A549 (cell line): ENCODE measurements at regions not wholly inside any gene's neighbourhood (a gene's known extent, or its start where the extent isn't known, plus 50 kb on each side); places are given as distances from the start of the nearest gene placed in this dataset.

Experiments used
- ATAC-seq, 2 experiments: fragments of 200-7000 bp in 1 of 2; fragments of >200 bp in 1 of 2; cut with Nextera tagmentation in 1 of 2; cut with Tn5 transposase in 1 of 2; 3 replicates each; pipeline versions ENCODE4 v1.8.0 to v1.9.1; 2018 to 2020; ENCODE audit warnings: mild to moderate bottlenecking in 1 of 2, moderate library complexity in 1 of 2
- CTCF ChIA-PET: fragments of 300-600 bp; sonication (Branson Sonifier 250); formaldehyde crosslinking; extraction: SDS; loops from one replicate; lab custom pipeline; 2021; ENCODE audit warnings: antibody characterized with exemption, inconsistent platforms; lab: Yijun Ruan, JAX
- POLR2A ChIA-PET: fragments of 350-600 bp; formaldehyde crosslinking; extraction: SDS; loops from one replicate; lab custom pipeline; 2021; ENCODE audit warnings: antibody characterized with exemption, inconsistent platforms; lab: Yijun Ruan, JAX
- DNase-seq, 2 experiments: peaks; one replicate each; pipeline versions ENCODE4 v3.0.0 to v3.0.0-alpha.2; 2011 to 2016; ENCODE audit warnings: low read depth in 1 of 2, low spot score in 1 of 2
- FAIRE-seq: peaks from 2 replicates; lab custom pipeline; 2011; peaks lifted over from hg19 to GRCh38; lab: Jason Lieb, UNC
- H3K27ac ChIP-seq, 2 experiments: fragments of >200 bp; sonication (Bioruptor Twin); formaldehyde crosslinking; 3 replicates each; pipeline ENCODE4 v1.5.1; 2016 to 2017
- H3K4me1 ChIP-seq: fragments of >200 bp; sonication (Bioruptor Twin); formaldehyde crosslinking; 3 replicates; pipeline ENCODE4 v1.6.1; 2016
- H3K4me2 ChIP-seq: fragments of >200 bp; sonication (Bioruptor Twin); formaldehyde crosslinking; 3 replicates; pipeline ENCODE4 v1.6.1; 2016
- H3K4me3 ChIP-seq: fragments of >200 bp; sonication (Bioruptor Twin); formaldehyde crosslinking; 3 replicates; pipeline ENCODE4 v1.5.1; 2016
- H3K9me3 ChIP-seq: fragments of >200 bp; sonication (Bioruptor Twin); formaldehyde crosslinking; 3 replicates; pipeline ENCODE4 v1.6.1; 2016
- BHLHE40 ChIP-seq: IDR thresholded peaks from 2 replicates; pipeline ENCODE4 v1.6.1; 2012; ENCODE audit warnings: low read depth, low read length, inconsistent platforms
- CBX2 ChIP-seq: fragments of 200-600 bp; sonication (generic); IDR thresholded peaks from 2 replicates; pipeline ENCODE4 v1.6.1; 2016; ENCODE audit warnings: low read depth, mild to moderate bottlenecking, borderline replicate concordance
- ESRRA ChIP-seq: fragments of 150-350 bp; IDR thresholded peaks from 2 replicates; pipeline ENCODE4 v1.6.1; 2014; ENCODE audit warnings: mild to moderate bottlenecking, low read length, borderline replicate concordance
- FOSB ChIP-seq: fragments of 250-450 bp; sonication (Bioruptor Pico); IDR thresholded peaks from 2 replicates; pipeline ENCODE4 v1.5.0; 2020; ENCODE audit warnings: mild to moderate bottlenecking, moderate library complexity
- GATA3 ChIP-seq: IDR thresholded peaks from 2 replicates; pipeline ENCODE4 v1.6.1; 2012; ENCODE audit warnings: borderline replicate concordance
- HEYL ChIP-seq: fragments of 250-450 bp; sonication (Bioruptor Pico); IDR thresholded peaks from 2 replicates; pipeline ENCODE4 v1.8.0; 2021; ENCODE audit warnings: mild to moderate bottlenecking, moderate library complexity
- JUN ChIP-seq, 2 experiments: fragments of >200 bp; sonication (Bioruptor Twin); formaldehyde crosslinking; IDR thresholded peaks; 2 replicates in 1 of 2; 3 replicates in 1 of 2; pipeline ENCODE4 v1.6.1; 2016 to 2017
- JUNB ChIP-seq: fragments of >200 bp; sonication (Bioruptor Twin); formaldehyde crosslinking; IDR thresholded peaks from 2 replicates; pipeline ENCODE4 v1.6.1; 2016
- KDM1A ChIP-seq: fragments of 200-600 bp; sonication (generic); IDR thresholded peaks from 2 replicates; pipeline ENCODE4 v1.6.1; 2016; ENCODE audit warnings: low read depth, mild to moderate bottlenecking
- NFE2L2 ChIP-seq: fragments of 150-350 bp; conservative IDR thresholded peaks from 2 replicates; pipeline ENCODE4 v1.6.1; 2014; ENCODE audit warnings: low read length
- POLR2A ChIP-seq: IDR thresholded peaks from 2 replicates; pipeline ENCODE4 v1.6.1; 2012; ENCODE audit warnings: mild to moderate bottlenecking, low read length
- POLR2AphosphoS2 ChIP-seq: conservative IDR thresholded peaks from 2 replicates; pipeline ENCODE4 v1.6.1; 2012; ENCODE audit warnings: low read length, improper control_type of control experiment, inconsistent platforms
- RAD21 ChIP-seq, 2 experiments: fragments of >200 bp in 1 of 2; sonication (Bioruptor Twin) in 1 of 2; formaldehyde crosslinking in 1 of 2; IDR thresholded peaks in 1 of 2; conservative IDR thresholded peaks in 1 of 2; 2 replicates in 1 of 2; 3 replicates in 1 of 2; pipeline ENCODE4 v1.6.1; 2012 to 2018; ENCODE audit warnings: inconsistent platforms in 1 of 2
- RARB ChIP-seq: fragments of 250-450 bp; sonication (Bioruptor Pico); IDR thresholded peaks from 2 replicates; pipeline ENCODE4 v1.8.0; 2021; ENCODE audit warnings: mild to moderate bottlenecking, moderate library complexity
- RCOR1 ChIP-seq: fragments of 150-350 bp; IDR thresholded peaks from 2 replicates; pipeline ENCODE4 v1.6.1; 2014; ENCODE audit warnings: antibody characterized with exemption, low read length, low read depth
- RNF2 ChIP-seq: fragments of 200-600 bp; sonication (generic); IDR thresholded peaks from 2 replicates; pipeline ENCODE4 v1.6.1; 2016; ENCODE audit warnings: low read depth, mild to moderate bottlenecking, antibody characterized with exemption, moderate library complexity, borderline replicate concordance
- SREBF2 ChIP-seq: fragments of 450-650 bp; IDR thresholded peaks from 2 replicates; pipeline ENCODE4 v1.6.1; 2014; ENCODE audit warnings: mild to moderate bottlenecking, moderate library complexity
- TP53 ChIP-seq: fragments of 250-450 bp; sonication (Bioruptor Pico); IDR thresholded peaks from 2 replicates; pipeline ENCODE4 v1.5.0; 2021; ENCODE audit warnings: mild to moderate bottlenecking, moderate library complexity
- ZFP36 ChIP-seq: fragments of 450-650 bp; IDR thresholded peaks from 2 replicates; pipeline ENCODE4 v1.6.1; 2014; ENCODE audit warnings: borderline replicate concordance; ENCODE audit not compliant: partially characterized antibody
- ZSCAN20 ChIP-seq: fragments of 250-450 bp; sonication (Bioruptor Pico); IDR thresholded peaks from 2 replicates; pipeline ENCODE4 v1.8.0; 2022; ENCODE audit warnings: mild to moderate bottlenecking, moderate library complexity
- WGBS: methylation state at CpG from one replicate; pipeline ENCODE4 v1.1.6; 2017; ENCODE audit errors: missing lambda C conversion rate; 5-methylcytosine and 5-hydroxymethylcytosine counted together
- TF ChIP-seq, protein P1 (sequence below): IDR thresholded peaks from 2 replicates; pipeline ENCODE4 v1.6.1; 2012; ENCODE audit warnings: low read depth, borderline replicate concordance
- TF ChIP-seq, protein P2 (sequence below): fragments of 250-450 bp; sonication (Bioruptor Pico); IDR thresholded peaks from 2 replicates; pipeline ENCODE4 v1.5.0; 2020; ENCODE audit warnings: low read depth, mild to moderate bottlenecking, moderate library complexity
- TF ChIP-seq, protein P3 (sequence below): fragments of 250-450 bp; sonication (Bioruptor Pico); IDR thresholded peaks from 2 replicates; pipeline ENCODE4 v1.5.0; 2021; ENCODE audit warnings: mild to moderate bottlenecking, moderate library complexity, borderline replicate concordance
- TF ChIP-seq, protein P4 (sequence below): fragments of 450-650 bp; IDR thresholded peaks from 2 replicates; pipeline ENCODE4 v1.6.1; 2014; ENCODE audit warnings: antibody characterized with exemption
- TF ChIP-seq, protein P5 (sequence below): fragments of 200-600 bp; sonication (generic); IDR thresholded peaks from 2 replicates; pipeline ENCODE4 v1.6.1; 2016; ENCODE audit warnings: antibody characterized with exemption, mild to moderate bottlenecking, moderate library complexity
- TF ChIP-seq, protein P6 (sequence below): fragments of >200 bp; sonication (Bioruptor Twin); formaldehyde crosslinking; IDR thresholded peaks from 2 replicates; pipeline ENCODE4 v1.6.1; 2016

DNA sequence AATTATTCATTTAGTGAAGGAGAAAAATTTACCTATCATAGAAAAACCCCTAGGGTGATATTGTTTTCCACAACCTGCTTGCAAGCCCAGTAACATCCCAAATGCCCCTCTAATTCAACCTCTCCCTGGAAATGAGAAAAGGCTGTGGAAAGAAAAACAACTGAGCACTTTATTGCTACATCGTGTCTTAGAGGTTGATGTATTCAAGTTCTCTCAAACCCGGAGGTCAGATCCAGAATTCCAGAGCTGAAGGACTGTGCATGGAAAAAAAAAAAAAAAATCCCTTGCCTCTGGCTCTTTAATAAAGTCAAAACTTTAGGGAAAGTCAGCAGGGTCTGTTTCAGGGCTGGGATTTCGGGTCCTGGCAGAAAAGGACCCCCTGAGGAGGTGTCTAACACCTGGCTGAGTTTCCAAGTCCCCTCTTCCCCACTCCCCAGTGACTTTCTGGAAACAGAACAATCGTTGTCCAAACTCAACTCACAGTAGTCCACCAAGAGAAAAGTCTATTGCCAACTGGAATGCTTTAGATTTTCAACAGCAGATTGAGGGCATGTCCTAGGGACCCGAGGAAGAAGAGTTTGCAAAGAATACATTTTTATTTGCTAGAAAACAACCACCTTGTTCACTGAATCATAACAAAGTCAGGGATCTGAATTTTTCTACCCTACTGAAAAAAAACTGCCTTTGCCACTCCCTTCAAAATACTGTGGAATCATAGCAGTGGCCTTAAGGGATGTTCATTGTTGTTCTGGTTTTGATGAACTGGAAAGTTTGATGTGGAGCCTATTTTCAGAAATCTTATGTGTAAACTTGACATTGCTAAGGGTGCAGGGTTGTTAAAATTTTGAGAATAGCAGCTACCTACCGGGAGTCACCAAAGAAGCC, 207.5 kb upstream of the ADAMTS9 start:
- Histone ChIP-seq H3K4me2 (no peak overlapping the region), H3K4me3 (no peak overlapping the region), H3K27ac (no peak overlapping the region), H3K9me3 (no peaks in the 10 kb centered on the region), H3K4me1 (no peaks in the 10 kb centered on the region)
- FAIRE-seq (no peak), DNase-seq (no peak), ATAC-seq (no peak)
- ChIA-PET CTCF (no interaction called here), POLR2A (no interaction called here)
- TF ChIP-seq ZFP36 (no peak), RNF2 (no peak), RCOR1 (no peak), HEYL (CRISPR knock-in tag) (no peak), ZSCAN20 (CRISPR knock-in tag) (no peak), RAD21 (conservative IDR thresholded peaks at IDR 0.05 in 1 of 2, IDR thresholded peaks at IDR 0.05 in 1 of 2) (no peak), POLR2AphosphoS2 (no peak), ESRRA (no peak), BHLHE40 (no peak), RARB (no peak), JUNB (no peak), KDM1A (no peak), SREBF2 (no peak), POLR2A (no peak)
- TF ChIP-seq, protein P1, sequence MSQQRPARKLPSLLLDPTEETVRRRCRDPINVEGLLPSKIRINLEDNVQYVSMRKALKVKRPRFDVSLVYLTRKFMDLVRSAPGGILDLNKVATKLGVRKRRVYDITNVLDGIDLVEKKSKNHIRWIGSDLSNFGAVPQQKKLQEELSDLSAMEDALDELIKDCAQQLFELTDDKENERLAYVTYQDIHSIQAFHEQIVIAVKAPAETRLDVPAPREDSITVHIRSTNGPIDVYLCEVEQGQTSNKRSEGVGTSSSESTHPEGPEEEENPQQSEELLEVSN: no peak
- TF ChIP-seq, protein P2, sequence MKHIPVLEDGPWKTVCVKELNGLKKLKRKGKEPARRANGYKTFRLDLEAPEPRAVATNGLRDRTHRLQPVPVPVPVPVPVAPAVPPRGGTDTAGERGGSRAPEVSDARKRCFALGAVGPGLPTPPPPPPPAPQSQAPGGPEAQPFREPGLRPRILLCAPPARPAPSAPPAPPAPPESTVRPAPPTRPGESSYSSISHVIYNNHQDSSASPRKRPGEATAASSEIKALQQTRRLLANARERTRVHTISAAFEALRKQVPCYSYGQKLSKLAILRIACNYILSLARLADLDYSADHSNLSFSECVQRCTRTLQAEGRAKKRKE (CRISPR knock-in tag): no peak
- TF ChIP-seq, protein P3, sequence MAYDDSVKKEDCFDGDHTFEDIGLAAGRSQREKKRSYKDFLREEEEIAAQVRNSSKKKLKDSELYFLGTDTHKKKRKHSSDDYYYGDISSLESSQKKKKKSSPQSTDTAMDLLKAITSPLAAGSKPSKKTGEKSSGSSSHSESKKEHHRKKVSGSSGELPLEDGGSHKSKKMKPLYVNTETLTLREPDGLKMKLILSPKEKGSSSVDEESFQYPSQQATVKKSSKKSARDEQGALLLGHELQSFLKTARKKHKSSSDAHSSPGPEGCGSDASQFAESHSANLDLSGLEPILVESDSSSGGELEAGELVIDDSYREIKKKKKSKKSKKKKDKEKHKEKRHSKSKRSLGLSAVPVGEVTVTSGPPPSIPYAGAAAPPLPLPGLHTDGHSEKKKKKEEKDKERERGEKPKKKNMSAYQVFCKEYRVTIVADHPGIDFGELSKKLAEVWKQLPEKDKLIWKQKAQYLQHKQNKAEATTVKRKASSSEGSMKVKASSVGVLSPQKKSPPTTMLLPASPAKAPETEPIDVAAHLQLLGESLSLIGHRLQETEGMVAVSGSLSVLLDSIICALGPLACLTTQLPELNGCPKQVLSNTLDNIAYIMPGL (CRISPR knock-in tag): no peak
- TF ChIP-seq, protein P4, sequence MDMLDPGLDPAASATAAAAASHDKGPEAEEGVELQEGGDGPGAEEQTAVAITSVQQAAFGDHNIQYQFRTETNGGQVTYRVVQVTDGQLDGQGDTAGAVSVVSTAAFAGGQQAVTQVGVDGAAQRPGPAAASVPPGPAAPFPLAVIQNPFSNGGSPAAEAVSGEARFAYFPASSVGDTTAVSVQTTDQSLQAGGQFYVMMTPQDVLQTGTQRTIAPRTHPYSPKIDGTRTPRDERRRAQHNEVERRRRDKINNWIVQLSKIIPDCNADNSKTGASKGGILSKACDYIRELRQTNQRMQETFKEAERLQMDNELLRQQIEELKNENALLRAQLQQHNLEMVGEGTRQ: no peak
- WGBS: 7% methylated on average over 6 of the region's 6 CpGs

DNA sequence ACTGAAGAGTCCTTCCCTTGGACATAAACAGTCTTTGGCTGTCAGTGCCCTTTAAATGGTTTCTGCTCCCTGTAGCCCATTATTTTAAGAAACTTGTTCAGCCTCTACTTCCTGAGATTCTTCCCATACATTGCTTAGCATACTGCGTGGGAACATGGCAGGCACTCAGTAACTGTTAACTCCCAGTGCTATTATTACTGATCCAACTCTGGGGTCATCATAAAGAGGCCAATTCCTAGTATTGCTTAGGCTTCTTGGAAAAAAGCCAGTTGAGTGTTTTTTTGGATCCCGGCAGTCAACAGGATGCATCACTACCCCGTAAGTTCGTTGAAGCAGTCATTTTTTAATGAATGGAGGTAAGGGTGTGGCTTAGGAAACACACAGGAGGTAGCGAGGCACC, 206.2 kb upstream of the ADAMTS9 start:
- TF ChIP-seq, protein P5, sequence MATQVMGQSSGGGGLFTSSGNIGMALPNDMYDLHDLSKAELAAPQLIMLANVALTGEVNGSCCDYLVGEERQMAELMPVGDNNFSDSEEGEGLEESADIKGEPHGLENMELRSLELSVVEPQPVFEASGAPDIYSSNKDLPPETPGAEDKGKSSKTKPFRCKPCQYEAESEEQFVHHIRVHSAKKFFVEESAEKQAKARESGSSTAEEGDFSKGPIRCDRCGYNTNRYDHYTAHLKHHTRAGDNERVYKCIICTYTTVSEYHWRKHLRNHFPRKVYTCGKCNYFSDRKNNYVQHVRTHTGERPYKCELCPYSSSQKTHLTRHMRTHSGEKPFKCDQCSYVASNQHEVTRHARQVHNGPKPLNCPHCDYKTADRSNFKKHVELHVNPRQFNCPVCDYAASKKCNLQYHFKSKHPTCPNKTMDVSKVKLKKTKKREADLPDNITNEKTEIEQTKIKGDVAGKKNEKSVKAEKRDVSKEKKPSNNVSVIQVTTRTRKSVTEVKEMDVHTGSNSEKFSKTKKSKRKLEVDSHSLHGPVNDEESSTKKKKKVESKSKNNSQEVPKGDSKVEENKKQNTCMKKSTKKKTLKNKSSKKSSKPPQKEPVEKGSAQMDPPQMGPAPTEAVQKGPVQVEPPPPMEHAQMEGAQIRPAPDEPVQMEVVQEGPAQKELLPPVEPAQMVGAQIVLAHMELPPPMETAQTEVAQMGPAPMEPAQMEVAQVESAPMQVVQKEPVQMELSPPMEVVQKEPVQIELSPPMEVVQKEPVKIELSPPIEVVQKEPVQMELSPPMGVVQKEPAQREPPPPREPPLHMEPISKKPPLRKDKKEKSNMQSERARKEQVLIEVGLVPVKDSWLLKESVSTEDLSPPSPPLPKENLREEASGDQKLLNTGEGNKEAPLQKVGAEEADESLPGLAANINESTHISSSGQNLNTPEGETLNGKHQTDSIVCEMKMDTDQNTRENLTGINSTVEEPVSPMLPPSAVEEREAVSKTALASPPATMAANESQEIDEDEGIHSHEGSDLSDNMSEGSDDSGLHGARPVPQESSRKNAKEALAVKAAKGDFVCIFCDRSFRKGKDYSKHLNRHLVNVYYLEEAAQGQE: no peak
- TF ChIP-seq, protein P2 (CRISPR knock-in tag): no peak
- TF ChIP-seq RCOR1: no peak
- no peak for TF ChIP-seq GATA3
- no peak for TF ChIP-seq POLR2AphosphoS2
- TF ChIP-seq SREBF2: no peak
- no peak for TF ChIP-seq JUN (IDR thresholded peaks at IDR 0.05)
- no peak for TF ChIP-seq NFE2L2
- no peak for TF ChIP-seq POLR2A
- TF ChIP-seq FOSB (CRISPR knock-in tag): no peak
- TF ChIP-seq BHLHE40: no peak
- no peak for TF ChIP-seq TP53 (CRISPR knock-in tag)
- no peak for TF ChIP-seq CBX2
- TF ChIP-seq, protein P6, sequence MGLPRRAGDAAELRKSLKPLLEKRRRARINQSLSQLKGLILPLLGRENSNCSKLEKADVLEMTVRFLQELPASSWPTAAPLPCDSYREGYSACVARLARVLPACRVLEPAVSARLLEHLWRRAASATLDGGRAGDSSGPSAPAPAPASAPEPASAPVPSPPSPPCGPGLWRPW: no peak
- DNase-seq (no peak), ATAC-seq (no peak), FAIRE-seq (no peak)
- Histone ChIP-seq H3K9me3 (no peaks in the 10 kb centered on the region), H3K4me1 (no peaks in the 10 kb centered on the region), H3K27ac (no peak overlapping the region), H3K4me3 (no peak overlapping the region), H3K4me2 (no peak overlapping the region)
- WGBS: 12% methylated on average over 5 of the region's 5 CpGs
- ChIA-PET CTCF (no interaction called here), POLR2A (no interaction called here)
